Astrocyte of the cerebellum (primary cell): ENCODE measurements at regions not wholly inside any gene's neighbourhood (a gene's known extent, or its start where the extent isn't known, plus 50 kb on each side); places are given as distances from the start of the nearest gene placed in this dataset.
"Not testable (repeated sequence)": the region's sequence is repeated elsewhere in the genome, so short reads cannot be mapped to it uniquely, and the experiment has no call there.

Source experiments
- DNase-seq: peaks from one replicate; pipeline ENCODE4 v3.0.0-alpha.2; 2011; ENCODE audit warnings: low read depth
- H3K4me3 ChIP-seq: 2 replicates; pipeline ENCODE4 v1.5.1; 2011; ENCODE audit warnings: mild to moderate bottlenecking, low read depth, low read length, moderate library complexity
- in situ Hi-C: cut with HindIII; loops from 2 replicates; pipeline ENCODE4 v1.10.0; 2017; ENCODE audit warnings: low sequenced_read_pairs

DNA sequence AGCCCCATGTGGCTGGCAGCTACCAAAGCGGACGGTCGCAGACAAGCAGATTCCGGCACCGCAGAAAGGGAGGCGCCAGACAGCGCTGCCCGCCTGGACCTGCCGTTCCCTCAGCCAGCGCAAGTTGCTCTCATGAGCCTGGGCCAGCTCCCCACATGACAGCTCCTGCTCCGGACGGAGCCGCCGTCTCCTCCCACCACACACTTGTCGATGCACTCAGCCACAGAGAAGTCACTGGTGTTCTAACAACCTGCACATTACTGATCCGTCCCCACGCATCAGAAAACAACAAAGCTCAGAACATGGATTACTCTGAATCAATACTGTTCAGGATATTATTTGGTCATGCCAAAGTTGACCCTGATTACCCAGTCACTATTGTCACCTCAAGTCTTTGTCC is 74.4 kb upstream of the TNK2 start:
- DNase-seq, H3K4me3 ChIP-seq, in situ Hi-C loops: not testable (repeated sequence)

DNA sequence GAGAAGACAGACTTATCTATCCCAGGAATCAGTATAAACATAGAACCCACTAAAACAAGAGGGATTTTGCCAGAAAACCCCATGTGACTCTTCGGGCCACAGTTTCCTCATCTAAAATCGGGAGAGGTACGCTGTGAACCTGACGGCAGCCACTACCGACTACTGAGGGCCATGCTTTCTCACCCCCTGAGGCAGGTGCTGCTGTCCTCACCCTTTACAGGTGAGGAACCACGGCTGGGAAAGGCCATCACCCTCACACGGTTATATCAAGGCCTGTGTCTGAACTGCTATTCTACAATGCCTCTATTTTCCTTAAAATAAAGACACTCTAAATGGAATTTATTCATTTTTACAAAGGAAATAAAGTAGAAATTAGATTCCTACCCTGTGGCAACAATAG is 73.4 kb upstream of the TNK2 start:
- in situ Hi-C loops, H3K4me3 ChIP-seq, DNase-seq: not testable (repeated sequence)

DNA sequence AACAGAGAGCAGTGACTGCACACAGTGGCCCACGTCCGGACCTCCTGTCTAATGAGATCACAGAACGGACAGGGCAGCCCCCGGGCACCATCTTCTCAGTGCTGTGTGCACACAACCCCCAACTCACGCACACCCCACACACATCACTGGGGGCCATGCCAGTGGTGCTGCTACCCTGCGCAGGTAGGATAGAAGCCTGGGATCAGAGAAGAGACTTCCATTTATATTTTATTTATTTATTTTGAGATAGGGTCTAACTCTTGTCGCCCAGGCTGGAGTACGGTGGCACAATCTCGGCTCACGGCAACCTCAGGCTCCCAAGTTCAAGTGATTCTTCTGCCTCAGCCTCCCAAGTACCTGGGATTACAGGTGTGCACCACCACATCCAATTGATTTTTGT is 71.5 kb upstream of the TNK2 start:
- H3K4me3 ChIP-seq, DNase-seq, in situ Hi-C loops: not testable (repeated sequence)

DNA sequence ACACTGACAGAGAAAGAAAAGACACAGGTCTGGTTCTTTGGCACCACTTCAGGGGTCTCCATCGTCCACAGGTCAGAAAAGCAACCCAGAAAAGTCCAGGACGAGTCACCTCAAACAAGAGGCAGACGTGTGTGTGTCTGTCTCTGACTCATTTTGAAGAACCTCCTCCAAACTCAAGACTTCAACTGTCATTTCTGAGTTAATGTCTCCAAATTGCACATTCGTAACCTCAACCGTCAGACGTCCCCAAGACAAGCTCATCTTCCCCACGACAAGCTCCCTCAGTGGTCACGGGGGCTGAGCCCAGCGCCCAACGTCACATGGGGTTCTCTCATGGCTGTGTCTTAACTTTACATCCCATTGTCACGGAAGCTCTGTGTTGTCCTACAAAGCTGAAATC is 70.2 kb upstream of the TNK2 start:
- in situ Hi-C loops, DNase-seq, H3K4me3 ChIP-seq: not testable (repeated sequence)

DNA sequence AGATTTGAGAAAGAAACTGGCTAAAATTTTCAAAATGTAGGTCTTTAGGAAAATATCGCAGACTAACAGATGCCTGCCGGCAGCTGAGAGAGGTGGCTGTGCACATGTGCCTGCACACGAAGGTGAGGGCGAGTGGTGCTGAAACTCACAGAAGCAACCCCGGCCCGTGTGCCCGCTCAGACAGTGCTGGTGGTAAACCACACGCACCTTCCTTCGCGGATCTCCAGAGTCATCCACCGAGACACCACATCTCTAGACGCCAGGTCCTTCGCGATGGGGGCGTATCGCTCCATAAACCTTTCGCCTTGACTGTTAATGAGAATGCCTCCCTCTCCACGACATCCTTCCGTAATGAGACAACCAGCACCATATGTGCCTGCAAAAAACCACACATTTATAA is 68.5 kb upstream of the TNK2 start:
- in situ Hi-C loops, H3K4me3 ChIP-seq, DNase-seq: not testable (repeated sequence)

DNA sequence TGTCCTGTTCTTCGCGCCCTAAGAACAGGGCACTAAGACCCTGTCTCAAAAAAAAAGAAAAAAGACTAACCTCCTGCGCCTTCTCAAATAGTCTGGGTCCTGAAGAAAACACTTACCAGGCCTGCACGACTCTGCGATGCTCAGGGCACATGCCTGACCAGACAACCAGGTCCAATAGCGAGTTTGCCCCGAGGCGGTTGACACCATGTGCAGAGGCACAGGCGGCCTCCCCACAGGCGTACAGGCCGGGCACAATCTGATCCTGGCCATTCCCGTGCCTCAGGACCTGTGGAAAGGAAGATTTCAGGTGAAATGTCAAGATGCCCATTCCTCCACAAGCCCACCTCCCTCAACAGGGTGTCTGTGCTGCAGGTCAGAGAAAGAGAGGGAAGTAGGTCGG is 65.9 kb upstream of the TNK2 start:
- in situ Hi-C loops, H3K4me3 ChIP-seq, DNase-seq: not testable (repeated sequence)

DNA sequence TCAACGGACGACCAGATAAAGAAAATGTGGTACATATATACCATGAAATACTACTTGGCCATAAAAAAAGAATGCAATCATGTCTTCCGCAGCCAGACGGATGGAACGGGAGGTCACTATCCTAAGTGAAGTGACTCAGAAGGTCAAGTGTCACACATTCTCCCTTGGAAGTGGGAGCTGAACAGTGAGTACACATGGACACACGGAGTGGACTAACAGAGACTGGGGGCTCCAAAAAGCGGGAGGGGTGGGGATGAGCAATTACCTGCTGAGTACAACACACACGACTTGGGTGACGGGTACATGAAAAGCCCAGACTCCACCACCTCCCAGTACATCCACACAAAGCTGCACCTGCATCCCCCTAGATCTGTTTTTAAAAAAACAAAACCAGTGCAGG is 62.5 kb upstream of the TNK2 start:
- H3K4me3 ChIP-seq, in situ Hi-C loops, DNase-seq: not testable (repeated sequence)

DNA sequence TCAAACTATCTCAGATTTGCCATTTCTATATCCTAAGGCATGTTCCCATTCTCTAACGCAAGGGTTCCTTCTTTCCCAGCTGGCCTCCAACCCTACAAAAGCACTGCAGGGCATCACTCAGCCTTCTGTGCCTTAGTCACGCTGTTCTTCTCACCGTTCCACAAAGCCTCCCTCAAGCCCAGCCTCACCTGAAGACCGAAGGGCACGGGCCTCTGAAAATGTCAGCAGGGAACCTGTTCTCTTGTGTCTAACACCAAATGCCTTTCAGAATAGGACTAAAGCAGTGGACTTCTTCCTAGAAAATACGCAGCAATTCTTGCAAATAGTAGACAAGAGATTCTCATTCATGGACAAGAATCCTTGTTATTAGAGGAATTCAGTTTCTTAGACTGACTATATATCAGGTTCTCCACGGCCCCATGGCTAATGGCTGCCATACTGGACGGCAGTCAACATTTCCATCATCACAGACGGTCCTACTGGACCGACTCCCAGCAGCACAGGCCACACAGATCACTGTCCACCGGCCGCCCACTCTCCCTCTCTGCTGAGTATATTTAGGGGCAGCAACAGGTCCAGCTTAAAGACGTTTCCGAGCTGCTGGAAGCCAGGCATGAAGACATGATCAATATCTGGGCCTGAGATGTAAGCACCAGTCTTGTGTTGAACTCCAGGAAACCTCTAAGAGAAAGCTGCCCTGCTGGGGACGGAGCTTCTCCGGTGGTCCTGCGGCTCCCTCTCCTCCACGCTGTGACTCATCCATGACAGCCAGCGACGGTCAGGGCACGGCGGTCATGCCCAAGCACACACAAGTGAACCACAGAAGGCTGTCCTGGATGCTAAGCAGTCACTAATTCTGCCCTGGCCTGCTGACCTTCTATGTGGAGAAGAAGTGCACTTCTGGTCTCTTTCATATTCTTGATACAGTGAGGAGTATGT is 61.8 kb upstream of the TNK2 start:
- H3K4me3 ChIP-seq, DNase-seq, in situ Hi-C loops: not testable (repeated sequence)

DNA sequence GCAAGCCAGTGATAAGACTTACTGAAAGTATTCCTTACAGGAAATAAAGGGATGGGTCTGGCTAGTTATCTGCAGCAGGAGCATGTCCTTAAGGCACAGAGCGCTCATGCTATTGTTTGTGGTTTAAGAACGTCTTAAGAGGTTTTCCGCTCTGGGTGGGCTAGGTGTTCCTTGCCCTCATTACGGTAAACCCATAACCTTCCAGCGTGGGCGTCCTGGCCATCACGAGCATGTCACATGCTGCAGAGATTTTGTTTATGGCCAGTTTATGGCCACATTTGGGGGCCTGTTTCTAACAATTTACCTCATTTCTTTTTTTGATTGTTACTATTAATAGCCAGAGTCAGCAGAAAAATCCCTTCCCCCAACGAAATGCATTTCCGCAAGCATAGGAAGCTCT is 61.0 kb upstream of the TNK2 start:
- DNase-seq, in situ Hi-C loops, H3K4me3 ChIP-seq: not testable (repeated sequence)

DNA sequence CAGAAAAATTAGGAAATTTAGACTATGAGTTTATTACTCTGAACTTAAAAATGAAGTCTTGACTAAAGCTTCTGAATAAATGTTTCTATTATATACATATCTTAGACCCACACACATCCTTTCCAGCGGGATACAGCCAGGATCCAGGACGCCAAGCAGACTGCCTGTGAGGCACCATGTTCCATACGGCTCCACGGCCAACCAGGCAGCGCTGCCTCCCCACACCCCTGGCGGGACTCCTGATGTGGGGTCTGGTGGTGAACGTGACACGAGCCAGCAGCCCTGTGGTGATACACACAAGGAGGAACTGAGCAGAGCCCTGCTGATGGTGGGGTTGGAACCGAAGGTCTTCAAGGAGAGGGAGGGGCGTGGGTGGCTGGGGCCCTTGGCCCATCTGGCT is 59.8 kb upstream of the TNK2 start:
- in situ Hi-C loops, DNase-seq, H3K4me3 ChIP-seq: not testable (repeated sequence)

DNA sequence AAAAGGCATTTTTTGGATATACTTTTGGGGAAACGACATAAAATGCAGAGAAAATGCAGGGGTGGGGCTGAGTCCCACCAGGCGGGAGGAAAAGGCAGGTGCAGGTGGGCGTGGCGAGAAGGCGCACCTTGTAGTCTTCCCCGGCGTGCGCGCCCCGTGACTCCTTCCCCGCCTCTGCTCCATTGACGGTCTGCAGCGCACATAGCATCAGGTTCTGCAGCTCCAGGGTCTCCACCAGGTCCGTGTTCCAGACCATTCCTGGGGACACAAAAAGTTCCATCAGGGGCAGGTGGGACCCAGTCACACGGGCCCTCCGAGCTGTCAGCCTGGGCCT is 59.0 kb upstream of the TNK2 start:
- in situ Hi-C loops, H3K4me3 ChIP-seq, DNase-seq: not testable (repeated sequence)

DNA sequence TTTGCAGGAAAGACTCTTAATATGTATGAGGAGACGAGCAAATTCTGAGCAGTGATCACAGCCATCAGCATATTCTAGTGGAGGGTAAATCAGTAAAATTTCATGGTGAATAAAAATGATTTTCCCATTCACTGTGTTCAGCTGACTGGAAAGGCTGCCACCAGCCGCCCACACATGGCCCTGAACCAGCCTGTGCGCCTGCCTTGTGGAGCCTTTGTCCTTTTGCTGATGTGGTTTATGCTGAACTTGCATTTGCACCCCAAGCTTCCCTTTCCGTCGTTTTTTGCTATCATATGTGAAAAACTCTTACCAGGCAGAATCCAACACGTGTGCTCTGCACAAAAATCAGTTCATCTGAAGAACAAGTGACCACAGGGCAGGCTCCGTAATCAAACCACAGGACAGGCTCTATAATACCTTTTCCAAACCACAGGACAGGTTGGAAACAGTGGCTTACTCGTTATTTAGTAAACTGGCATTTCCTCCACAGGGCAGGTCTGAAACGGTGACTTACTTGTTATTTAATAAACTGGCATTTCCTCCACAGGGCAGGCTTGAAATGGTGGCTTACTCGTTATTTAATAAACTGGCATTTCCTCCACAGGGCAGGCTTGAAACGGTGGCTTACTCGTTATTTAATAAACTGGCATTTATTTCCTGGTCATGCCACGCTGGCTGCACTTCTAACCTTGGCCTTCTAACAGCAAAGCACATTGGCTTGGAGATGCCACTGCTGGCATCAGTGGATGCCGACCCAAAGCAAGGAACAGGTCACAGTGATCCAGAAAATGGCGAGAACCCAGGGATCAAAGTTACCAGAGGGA is 58.4 kb upstream of the TNK2 start:
- in situ Hi-C loops, DNase-seq, H3K4me3 ChIP-seq: not testable (repeated sequence)

DNA sequence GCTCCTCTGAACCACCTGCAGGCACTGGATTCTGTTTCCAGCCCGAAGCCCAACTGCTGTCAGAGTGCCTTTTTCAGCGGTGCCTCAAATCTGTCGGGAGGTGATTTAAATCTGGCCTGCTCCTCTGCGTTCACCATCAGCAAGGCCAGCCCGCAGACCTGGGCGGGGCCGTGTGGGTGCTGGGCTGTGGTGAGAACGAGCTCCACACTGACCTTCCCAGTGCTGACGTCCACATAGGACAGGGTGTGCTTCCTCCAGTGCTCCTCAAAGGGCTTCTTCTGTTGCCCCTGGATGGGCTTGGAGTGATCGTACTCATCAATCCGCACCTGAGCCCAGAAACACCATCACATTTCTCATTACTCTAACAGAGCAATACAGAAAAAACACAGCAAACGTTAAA is 56.9 kb upstream of the TNK2 start:
- in situ Hi-C loops, H3K4me3 ChIP-seq, DNase-seq: not testable (repeated sequence)

DNA sequence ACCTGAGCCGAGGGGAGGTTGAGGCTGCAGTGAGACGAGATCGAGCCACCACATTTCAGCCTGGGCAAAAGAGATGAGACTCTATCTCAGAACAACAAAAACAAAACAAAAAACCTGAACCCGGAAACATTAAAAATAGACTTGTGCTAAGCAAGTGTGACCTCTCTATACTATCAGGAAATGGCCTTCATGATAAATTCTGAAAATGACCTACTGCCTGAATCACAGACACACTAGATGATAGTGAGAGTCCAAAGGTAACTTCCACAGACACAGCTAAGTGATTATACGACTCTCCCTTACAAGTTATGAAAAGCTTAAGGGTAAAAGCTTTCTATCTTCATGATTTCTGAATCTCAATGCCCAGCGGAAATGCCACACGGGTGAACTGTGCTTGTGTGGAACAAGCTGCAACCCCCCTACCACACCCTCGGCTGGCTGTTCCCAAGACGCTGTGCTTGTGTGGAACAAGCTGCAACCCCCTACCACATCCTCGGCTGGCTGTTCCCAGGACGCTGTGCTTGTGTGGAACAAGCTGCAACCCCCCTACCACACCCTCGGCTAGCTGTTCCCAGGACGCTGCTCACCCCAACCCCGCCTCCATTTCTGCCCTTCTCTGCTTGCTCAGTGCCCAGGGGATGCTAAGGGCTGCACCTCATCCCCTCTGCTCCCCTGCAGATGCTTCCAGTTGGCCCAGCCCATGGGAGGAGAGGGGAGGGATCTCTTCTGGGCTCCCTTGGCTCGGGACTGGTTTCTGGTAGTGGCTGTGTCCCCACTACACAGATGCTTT is 56.2 kb upstream of the TNK2 start:
- DNase-seq, in situ Hi-C loops, H3K4me3 ChIP-seq: not testable (repeated sequence)

DNA sequence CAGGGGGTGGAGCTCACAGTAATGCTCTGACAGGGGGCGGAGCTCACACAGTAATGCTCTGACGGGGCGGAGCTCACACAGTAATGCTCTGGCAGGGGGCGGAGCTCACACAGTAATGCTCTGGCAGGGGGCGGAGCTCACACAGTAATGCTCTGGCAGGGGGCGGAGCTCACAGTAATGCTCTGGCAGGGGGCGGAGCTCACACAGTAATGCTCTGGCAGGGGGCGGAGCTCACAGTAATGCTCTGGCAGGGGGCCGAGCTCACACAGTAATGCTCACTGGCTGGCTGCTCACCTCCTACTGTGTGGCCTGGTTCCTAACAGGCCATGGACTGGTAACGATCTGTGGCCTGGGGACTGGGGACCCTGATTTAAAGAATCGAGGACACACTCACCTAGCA is 53.9 kb upstream of the TNK2 start:
- DNase-seq, H3K4me3 ChIP-seq, in situ Hi-C loops: not testable (repeated sequence)

DNA sequence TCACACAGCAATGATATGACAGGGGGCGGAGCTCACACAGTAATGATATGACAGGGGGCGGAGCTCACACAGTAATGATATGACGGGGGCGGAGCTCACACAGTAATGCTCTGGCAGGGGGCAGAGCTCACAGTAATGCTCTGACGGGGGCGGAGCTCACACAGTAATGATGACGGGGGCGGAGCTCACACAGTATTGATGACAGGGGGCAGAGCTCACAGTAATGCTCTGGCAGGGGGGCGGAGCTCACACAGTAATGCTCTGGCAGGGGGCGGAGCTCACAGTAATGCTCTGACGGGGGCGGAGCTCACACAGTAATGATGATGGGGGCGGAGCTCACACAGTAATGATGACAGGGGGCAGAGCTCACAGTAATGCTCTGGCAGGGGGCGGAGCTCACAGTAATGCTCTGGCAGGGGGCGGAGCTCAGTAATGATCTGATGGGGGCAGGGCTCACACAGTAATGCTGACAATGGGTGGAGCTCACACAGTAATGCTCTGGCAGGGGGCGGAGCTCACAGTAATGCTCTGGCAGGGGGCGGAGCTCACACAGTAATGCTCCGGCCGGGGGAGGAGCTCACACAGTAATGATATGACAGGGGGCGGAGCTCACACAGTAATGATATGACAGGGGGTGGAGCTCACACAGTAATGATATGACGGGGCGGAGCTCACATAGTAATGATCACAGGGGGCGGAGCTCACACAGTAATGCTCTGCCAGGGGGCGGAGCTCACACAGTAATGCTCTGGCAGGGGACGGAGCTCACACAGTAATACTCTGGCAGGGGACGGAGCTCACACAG is 52.8 kb upstream of the TNK2 start:
- in situ Hi-C loops, result not testable (repeated sequence)

DNA sequence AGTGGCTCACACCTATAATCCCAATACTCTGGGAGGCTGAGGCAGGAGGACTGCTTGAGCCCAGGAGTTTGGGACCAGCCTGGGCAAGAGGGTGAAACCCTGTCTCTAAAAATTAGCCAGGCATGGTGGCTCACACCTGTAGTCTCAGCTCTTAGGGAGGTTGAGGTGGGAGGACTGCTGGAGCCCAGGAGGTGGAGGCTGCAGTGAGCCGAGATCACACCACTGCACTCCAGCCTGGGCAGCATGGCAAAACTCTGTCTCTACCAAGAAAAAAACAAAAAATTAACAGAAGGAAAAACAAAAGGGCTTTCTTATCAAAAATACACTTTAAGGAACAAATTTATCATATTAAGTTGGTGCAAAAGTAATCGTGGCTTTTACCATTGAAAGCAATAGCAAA is 51.8 kb upstream of the TNK2 start:
- in situ Hi-C loops, H3K4me3 ChIP-seq, DNase-seq: not testable (repeated sequence)

More for the DNA sequence above, 52.8 kb upstream of the TNK2 start:
- H3K4me3 ChIP-seq, DNase-seq: not testable (repeated sequence)
